GM19043 (cell line): ENCODE measurements at regions not wholly inside any gene's neighbourhood (a gene's known extent, or its start where the extent isn't known, plus 50 kb on each side); places are given as distances from the start of the nearest gene placed in this dataset.
A peak's percentile ranks its signal among the peaks of the same experiment; 100 is the strongest.
"Not testable (repeated sequence)": the region's sequence is repeated elsewhere in the genome, so short reads cannot be mapped to it uniquely, and the experiment has no call there.

Experiments
- ATAC-seq: cut with Tn5 transposase; IDR thresholded peaks from one replicate; pipeline ENCODE4 v1.9.1; 2021; ENCODE audit warnings: low read depth; ENCODE audit not compliant: unreplicated experiment

- not testable (repeated sequence) for ATAC-seq
These were observed 258.8 kb upstream of the PRKX start for GRCh38 chrX:3972104-3972858.

GRCh38 chrX:3968749-3969148 lies 255.3 kb upstream of the PRKX start:
- ATAC-seq: no peak

GRCh38 chrX:3963980-3964379 lies 250.5 kb upstream of the PRKX start:
- ATAC-seq: no peak

GRCh38 chrX:3962511-3963311 lies 249.3 kb upstream of the PRKX start:
- no peak for ATAC-seq

GRCh38 chrX:3960952-3961351 lies 247.5 kb upstream of the PRKX start:
- no peak for ATAC-seq

GRCh38 chrX:3951859-3952258 lies 238.4 kb upstream of the PRKX start:
- no peak for ATAC-seq

- ATAC-seq: no peak
These were observed 236.9 kb upstream of the PRKX start for GRCh38 chrX:3950373-3950772.

- ATAC-seq: no peak
These were observed 230.5 kb upstream of the PRKX start for GRCh38 chrX:3943965-3944364.

- no peak for ATAC-seq
These were observed 226.7 kb upstream of the PRKX start for GRCh38 chrX:3940000-3940610.

- no peak for ATAC-seq
These were observed 225.1 kb upstream of the PRKX start for GRCh38 chrX:3938587-3938986.

GRCh38 chrX:3935196-3935595 lies 221.7 kb upstream of the PRKX start:
- ATAC-seq: not testable (repeated sequence)

GRCh38 chrX:3920424-3921017 lies 207.1 kb upstream of the PRKX start:
- peak; percentile 89 for ATAC-seq

- peak; percentile 40 for ATAC-seq
These were observed 206.4 kb upstream of the PRKX start for GRCh38 chrX:3919668-3920423.

GRCh38 chrX:3914813-3915212 lies 201.4 kb upstream of the PRKX start:
- not testable (repeated sequence) for ATAC-seq

- ATAC-seq: not testable (repeated sequence)
These were observed 200.6 kb upstream of the PRKX start for GRCh38 chrX:3914059-3914458.

GRCh38 chrX:3911012-3911411 lies 197.6 kb upstream of the PRKX start:
- ATAC-seq: not testable (repeated sequence)

- not testable (repeated sequence) for ATAC-seq
These were observed 197.2 kb upstream of the PRKX start for GRCh38 chrX:3910611-3911010.

- not testable (repeated sequence) for ATAC-seq
These were observed 192.2 kb upstream of the PRKX start for GRCh38 chrX:3905522-3906258.

- not testable (repeated sequence) for ATAC-seq
These were observed 188.8 kb upstream of the PRKX start for GRCh38 chrX:3902222-3902621.

GRCh38 chrX:3896755-3897154 lies 183.3 kb upstream of the PRKX start:
- not testable (repeated sequence) for ATAC-seq
